ENCODE measurements at regions not wholly inside any gene's neighbourhood (a gene's known extent, or its start where the extent isn't known, plus 50 kb on each side); places are given as distances from the start of the nearest gene placed in this dataset.

DNA sequence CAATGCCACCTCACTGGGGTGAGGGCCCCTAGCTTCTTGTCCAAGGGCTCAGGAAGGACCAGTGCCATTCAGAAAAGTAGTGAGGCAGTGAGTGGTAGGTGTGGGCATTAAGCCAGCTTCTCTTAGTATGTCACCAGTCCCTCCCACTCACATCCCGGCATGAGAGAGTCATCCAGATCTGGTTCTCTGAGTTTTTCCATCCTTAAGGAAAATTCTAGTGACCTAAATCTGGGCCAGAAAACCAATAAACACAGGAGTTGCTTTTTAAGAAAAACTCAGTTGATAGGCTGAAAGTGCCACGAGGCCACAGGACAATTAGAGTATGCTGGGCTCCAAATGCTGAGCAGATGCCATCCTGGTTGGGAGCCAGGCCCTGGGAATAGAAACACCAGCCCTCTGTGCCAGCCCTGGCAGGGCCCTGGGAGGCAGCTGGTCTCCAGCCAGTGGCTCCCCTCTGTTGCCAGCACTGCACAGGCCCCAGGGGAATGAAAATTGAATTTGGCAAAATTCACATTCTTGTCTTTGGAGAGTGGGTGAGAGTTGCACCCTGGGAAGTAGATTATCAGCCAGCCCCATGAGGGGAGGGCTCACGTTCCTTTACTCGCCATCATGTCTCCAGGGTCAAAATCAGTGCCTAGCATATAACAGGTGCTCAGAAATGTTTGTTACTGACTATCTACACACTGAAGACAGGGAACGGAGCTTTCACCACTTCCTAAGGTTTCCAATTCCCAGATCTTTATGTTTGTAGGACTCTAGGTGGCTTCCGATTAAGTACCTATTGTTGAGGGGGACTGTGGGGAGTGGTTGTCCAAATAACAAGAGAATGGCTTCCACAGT, 52.8 kb downstream of the FAM43A start:
- DNase-seq: peak; percentile 7 to 38

GRCh38 chr3:194739498-194740284, 54.0 kb downstream of the FAM43A start:
- no peak for DNase-seq

DNA sequence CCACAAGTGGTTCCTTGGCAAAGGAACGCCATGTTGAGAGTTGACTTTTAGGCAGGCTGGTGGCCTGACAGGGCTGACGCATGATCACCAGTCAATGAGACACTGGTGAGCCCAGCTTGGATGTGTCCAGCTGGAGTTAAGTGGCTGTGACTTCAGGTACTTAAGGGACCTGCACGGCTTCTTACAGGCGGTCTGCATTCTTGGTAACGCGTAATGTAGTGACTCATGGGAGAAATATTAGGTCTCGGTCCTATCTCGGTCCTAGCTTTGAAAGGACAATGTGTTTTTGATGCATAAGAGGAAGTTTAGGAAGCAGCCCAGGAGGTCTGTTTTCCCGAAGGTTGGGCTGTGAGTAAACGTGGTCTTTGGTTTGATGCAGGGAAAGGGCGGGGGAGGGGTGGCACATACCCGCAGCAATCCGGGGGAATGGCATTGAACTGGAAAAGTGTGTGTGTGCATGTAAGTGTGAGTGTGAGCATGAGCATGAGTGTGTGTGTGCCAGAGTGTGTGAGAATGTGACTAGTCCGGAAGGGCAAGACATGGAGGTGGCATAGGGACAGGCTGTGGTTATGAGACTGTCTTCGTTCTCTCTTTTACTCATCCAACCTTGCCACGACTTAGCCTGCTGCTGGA, 55.3 kb downstream of the FAM43A start:
- DNase-seq: no peak

DNA sequence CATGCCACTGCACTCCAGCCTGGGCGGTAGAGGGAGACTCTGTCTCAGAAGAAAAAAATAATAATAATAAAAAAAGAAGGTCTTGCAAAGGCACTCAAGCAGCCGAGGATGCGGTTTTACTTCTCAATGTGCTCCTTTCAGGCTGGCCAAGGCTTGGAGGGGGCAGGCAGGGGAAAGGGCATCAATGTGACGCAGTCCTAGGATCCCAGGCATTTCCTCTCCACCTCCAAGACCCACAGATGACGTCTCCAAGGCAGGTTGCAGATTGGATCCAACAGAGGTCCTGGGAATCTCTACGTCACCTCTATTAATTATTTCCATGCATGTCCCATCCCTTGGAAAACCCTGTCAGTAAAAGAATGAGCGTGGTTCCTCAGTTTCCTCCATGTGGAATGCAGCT, 56.2 kb downstream of the FAM43A start:
- no peak for DNase-seq

- DNase-seq: no peak
These were observed 59.1 kb downstream of the FAM43A start for GRCh38 chr3:194744826-194745225.

DNA sequence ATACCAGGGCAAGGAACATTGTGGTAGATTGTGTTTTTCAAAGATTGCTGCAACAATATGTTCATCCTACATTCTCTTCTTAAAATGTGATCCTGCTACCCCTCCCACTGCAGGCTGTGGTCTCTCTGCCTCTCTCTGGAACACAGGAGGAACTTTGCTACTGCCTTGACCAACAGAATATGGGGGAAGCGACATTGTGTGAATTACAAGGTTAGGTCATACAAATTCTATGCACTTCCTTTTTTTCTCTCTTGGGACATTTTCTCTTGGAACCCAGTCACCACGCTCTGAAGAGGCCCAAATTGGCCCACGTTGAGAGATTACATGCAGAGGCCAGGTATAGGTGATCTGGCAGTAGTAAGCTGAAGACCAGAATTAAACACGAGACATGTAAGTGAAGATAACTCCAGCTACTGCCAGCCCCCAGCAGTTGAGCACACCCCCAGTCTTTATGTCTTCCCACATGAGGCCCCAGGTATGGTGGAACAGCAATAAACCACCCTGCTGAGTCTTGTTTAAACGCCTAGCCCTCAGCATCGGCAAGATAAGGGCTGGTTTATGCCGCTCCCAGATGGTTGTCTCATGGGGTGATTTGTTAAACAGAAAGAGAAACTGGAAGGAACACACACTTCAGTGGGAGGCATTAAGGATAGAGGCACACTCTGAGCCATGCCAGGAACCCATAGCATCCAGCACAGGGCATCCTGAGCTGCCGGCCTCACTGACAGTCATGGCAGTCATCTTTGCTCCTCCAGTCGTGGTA, 59.9 kb downstream of the FAM43A start:
- no peak for DNase-seq

- DNase-seq: no peak
These were observed 62.5 kb downstream of the FAM43A start for GRCh38 chr3:194748225-194748624.

- no peak for DNase-seq
These were observed 64.2 kb downstream of the FAM43A start for GRCh38 chr3:194749631-194750490.

DNA sequence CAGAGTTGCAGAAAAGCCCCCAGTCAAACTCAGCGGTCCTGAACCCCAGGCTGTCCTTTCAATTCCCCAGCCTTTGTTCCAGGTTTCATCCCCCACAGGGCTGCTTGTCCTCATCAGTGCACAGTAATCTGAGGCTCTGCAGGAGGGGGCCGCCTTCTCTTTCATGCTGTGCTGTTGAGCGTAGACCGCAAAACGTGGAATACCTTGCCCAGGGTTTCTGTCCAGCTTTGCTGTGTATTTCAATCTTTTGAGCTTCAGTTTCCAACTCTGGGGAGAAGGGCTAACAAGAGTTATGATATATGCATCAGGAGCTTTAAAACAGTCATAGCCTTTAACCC, 64.8 kb downstream of the FAM43A start:
- DNase-seq: no peak

- DNase-seq: no peak
These were observed 70.2 kb downstream of the FAM43A start for GRCh38 chr3:194755671-194756459.

- peak in 1 of 2 experiments; percentile 19 for DNase-seq
These were observed 70.7 kb downstream of the FAM43A start for GRCh38 chr3:194756460-194756779.

DNA sequence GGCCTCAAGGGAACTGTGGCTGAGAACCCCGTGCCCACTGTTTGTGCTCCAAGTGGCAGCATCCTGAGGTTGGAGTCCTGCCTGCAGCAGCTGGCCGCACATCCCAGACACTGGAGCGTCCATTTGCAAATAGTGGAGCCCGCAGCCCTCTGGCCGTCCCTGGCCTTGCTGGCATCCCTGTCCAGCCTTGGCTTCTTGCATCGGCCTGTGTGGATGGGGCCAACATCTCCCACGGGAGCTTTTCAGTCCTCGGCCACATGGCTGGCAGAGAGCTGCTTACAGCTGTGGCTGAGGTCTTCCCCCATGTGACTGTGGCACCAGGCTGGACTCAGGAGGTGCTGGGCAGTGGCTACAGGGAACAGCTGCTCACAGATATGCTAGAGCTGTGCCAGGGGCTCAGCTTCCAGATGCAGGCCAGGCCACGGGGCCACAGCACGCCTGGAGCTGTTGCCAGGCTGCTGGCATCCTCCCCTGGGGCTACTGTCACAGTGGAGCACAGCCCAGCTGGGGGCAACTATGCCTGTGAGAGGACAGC, 71.2 kb downstream of the FAM43A start:
- no peak for DNase-seq

DNA sequence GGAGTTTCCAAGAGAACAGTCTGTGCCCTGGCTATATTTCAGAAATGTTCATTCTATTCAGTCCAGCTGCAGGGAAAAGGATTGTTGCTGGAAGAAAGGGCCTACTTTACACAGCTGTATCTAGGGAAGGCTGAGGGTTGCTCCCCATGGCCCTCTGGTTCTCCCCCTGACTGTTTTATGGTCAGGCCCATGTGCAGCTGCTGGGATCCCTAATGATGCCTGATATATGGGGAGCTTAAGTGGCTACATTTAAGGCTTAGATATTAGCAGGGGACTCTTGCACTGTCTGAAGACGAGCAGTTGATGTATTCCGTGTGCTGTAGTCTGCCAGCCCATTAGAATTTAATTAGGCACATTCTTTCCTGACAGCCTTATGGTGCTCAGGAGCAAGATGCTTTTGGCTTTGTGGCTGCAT, 72.0 kb downstream of the FAM43A start:
- peak; percentile 22 to 52 for DNase-seq

DNA sequence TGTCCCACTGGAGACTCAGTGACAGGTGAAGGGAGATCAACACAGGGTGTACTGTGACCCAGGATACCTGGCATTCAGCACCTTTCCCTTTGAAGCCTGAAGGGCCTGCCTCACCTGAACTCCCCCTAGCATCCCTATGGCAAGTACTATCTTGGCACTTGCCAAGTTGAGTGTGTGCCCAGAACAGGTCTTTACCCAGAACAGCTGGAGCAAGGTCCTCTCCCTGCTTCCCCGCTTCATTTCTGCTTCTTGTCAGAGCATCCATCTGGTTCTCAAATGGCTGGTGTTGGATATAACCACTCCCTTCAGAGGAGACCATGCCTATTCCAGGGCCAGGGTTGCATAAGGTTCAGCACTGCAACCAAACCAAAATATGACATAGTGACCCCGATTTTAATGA, 73.0 kb downstream of the FAM43A start:
- no peak for DNase-seq

GRCh38 chr3:194760494-194761137, 74.9 kb downstream of the FAM43A start:
- no peak for DNase-seq

- peak; percentile 17 to 48 for DNase-seq
These were observed 75.7 kb downstream of the FAM43A start for GRCh38 chr3:194761384-194761783.

- DNase-seq: no peak
These were observed 81.2 kb downstream of the FAM43A start for GRCh38 chr3:194766845-194767244.

DNA sequence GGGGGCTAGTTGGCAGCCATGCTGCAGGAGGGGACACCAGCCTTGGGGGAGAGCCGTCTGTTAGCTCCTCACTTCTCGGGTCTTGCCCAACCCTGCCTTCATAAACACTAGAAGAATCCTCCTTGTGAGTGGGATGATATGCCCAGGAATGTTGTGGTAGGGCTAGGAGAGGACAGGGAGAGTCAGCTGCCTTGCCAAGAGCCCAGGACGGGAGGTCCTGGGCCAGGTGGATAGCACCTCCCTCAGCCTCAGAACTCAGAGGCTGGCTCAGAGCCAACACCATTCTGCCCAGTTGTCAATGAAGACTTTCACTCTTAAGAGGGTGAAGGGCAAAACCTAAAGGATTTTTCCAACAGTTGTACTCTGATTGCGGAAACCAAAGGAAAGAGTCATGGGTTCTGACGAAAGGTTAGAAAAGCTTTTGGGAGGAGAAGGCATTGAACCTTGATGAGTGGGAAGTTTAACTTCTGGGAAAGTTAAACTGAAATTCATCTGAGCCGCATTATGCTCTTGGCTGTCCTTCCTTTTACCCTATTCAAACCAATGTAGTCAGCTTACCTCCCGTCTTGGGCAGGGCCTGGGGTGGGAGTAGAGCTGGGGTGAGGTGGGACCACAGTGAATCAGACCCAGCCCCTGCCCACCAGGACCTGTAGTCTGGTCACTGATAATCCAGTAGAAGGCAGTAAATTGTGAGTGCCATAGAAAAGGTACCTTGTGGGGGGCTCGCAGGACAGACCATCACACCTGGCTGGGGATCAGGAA, 81.9 kb downstream of the FAM43A start:
- DNase-seq: no peak

- no peak for DNase-seq
These were observed 82.9 kb downstream of the FAM43A start for GRCh38 chr3:194768586-194768985.
